Thyroid gland (tissue), 4 donors: ENCODE measurements at regions not wholly inside any gene's neighbourhood (a gene's known extent, or its start where the extent isn't known, plus 50 kb on each side); places are given as distances from the start of the nearest gene placed in this dataset.

Experiments
- CTCF ChIP-seq, 6 experiments: fragments of 200-600 bp in 3 of 6; fragments of 450-650 bp in 3 of 6; sonication (generic) in 3 of 6; IDR thresholded peaks; one replicate each; pipeline ENCODE4 v1.5.1; 2016 to 2019; ENCODE audit warnings: antibody characterized with exemption in 6 of 6, mild to moderate bottlenecking in 2 of 6, inconsistent platforms in 1 of 6, moderate library complexity in 1 of 6
- POLR2A ChIP-seq, 2 donors: fragments of 450-650 bp; IDR thresholded peaks; one replicate each; pipeline ENCODE4 v1.6.1; 2017; ENCODE audit warnings: antibody characterized with exemption in 2 of 2, mild to moderate bottlenecking in 2 of 2, moderate library complexity in 1 of 2

GRCh38 chr5:101482931-101483330 lies 579.8 kb upstream of the ST8SIA4 start:
- TF ChIP-seq CTCF (IDR thresholded peaks at IDR 0.05) (no peak), POLR2A (IDR thresholded peaks at IDR 0.05) (no peak)
